Spleen (tissue), 11 donors: ENCODE measurements at regions not wholly inside any gene's neighbourhood (a gene's known extent, or its start where the extent isn't known, plus 50 kb on each side); places are given as distances from the start of the nearest gene placed in this dataset.
A peak's percentile ranks its signal among the peaks of the same experiment; 100 is the strongest.
"Not testable (repeated sequence)": the region's sequence is repeated elsewhere in the genome, so short reads cannot be mapped to it uniquely, and the experiment has no call there.

Experiments used
- DNase-seq: peaks from one replicate; pipeline ENCODE4 v3.0.0-alpha.2; 2020
- H3K27ac ChIP-seq, 8 donors: fragments of 200-600 bp; sonication (generic) in 7 of 8; 1 replicate in 4 of 8; 2 replicates in 4 of 8; pipeline versions ENCODE4 v1.5.0 to v1.8.0; 2016 to 2021; ENCODE audit warnings: inconsistent platforms in 4 of 8, mild to moderate bottlenecking in 4 of 8, moderate library complexity in 1 of 8
- H3K27me3 ChIP-seq, 7 donors: fragments of 200-600 bp; sonication (generic) in 6 of 7; replicated peaks in 1 of 7; 1 replicate in 4 of 7; 2 replicates in 3 of 7; pipeline versions ENCODE4 v1.5.0 to v1.8.0; 2016 to 2021; ENCODE audit warnings: inconsistent platforms in 3 of 7, mild to moderate bottlenecking in 1 of 7
- H3K36me3 ChIP-seq, 6 donors: fragments of 200-600 bp; sonication (generic) in 5 of 6; 1 replicate in 4 of 6; 2 replicates in 2 of 6; pipeline versions ENCODE4 v1.5.0 to v1.8.0; 2016 to 2021; ENCODE audit warnings: inconsistent platforms in 2 of 6
- H3K4me1 ChIP-seq, 6 donors: fragments of 200-600 bp; sonication (generic) in 5 of 6; 1 replicate in 3 of 6; 2 replicates in 3 of 6; pipeline versions ENCODE4 v1.5.0 to v1.8.0; 2016 to 2021; ENCODE audit warnings: inconsistent platforms in 3 of 6
- H3K4me3 ChIP-seq, 8 donors: fragments of 200-600 bp; sonication (generic) in 7 of 8; 1 replicate in 4 of 8; 2 replicates in 4 of 8; pipeline versions ENCODE4 v1.5.0 to v1.8.0; 2016 to 2021; ENCODE audit warnings: inconsistent platforms in 4 of 8, mild to moderate bottlenecking in 4 of 8, moderate library complexity in 2 of 8
- H3K9me3 ChIP-seq, 8 donors: fragments of 200-600 bp; sonication (generic) in 7 of 8; 1 replicate in 4 of 8; 2 replicates in 4 of 8; pipeline versions ENCODE4 v1.5.0 to v1.8.0; 2016 to 2021; ENCODE audit warnings: inconsistent platforms in 4 of 8
- CTCF ChIP-seq, 11 experiments: fragments of 200-600 bp in 7 of 11; fragments of 450-650 bp in 4 of 11; sonication (generic) in 4 of 11; IDR thresholded peaks in 8 of 11; conservative IDR thresholded peaks in 3 of 11; 1 replicate in 7 of 11; 2 replicates in 4 of 11; pipeline versions ENCODE4 v1.4.0 to v1.8.0; 2016 to 2021; ENCODE audit warnings: antibody characterized with exemption in 11 of 11, inconsistent platforms in 4 of 11, mild to moderate bottlenecking in 1 of 11
- POLR2A ChIP-seq, 3 donors: fragments of 450-650 bp; IDR thresholded peaks; one replicate each; pipeline ENCODE4 v1.5.1; 2017; ENCODE audit warnings: antibody characterized with exemption in 3 of 3, mild to moderate bottlenecking in 1 of 3
- POLR2AphosphoS5 ChIP-seq, 3 donors: sonication (generic); formaldehyde crosslinking; IDR thresholded peaks; one replicate each; pipeline ENCODE4 v1.5.1; 2017; ENCODE audit warnings: antibody characterized with exemption in 3 of 3
- WGBS, 5 donors: extraction: QIAGEN DNeasy Blood & Tissue Kit in 3 of 5; methylation state at CpG; one replicate each; pipeline versions ENCODE4 v1.1.5 to v1.1.7; 2013 to 2018; 5-methylcytosine and 5-hydroxymethylcytosine counted together
- intact Hi-C: fragments of 100-400 bp; cut with DNase I; formaldehyde crosslinking; loops from one replicate; pipeline ENCODE4 v1.15.0; 2023; ENCODE audit warnings: low total_unique reads
- donor health status: healthy with polysubstance abuse.
- donor health status: DM: no; HTN: no; CAD: no; lungs with moderate emphysema.
- donor health status: DM: no; HTN: no; CAD: no.
- donor health status: Bipolar disorder and iron deficiency.
- donor health status: healthy.
- donor health status: DM: no; HTN: no; CAD: no.
- donor health status: DM: yes; HTN: yes; CAD: no.

GRCh38 chr9:78698371-78698770 is 401.4 kb downstream of the PSAT1 start:
- H3K4me3 ChIP-seq = no peak overlapping the region
- 61 to 84% (median 69%) methylated on average over 2 of the region's 2 CpGs for WGBS, 5 donors
- no peaks in the 10 kb centered on the region for H3K9me3 ChIP-seq
- TF ChIP-seq POLR2AphosphoS5 (IDR thresholded peaks at IDR 0.05) = no peak
- TF ChIP-seq CTCF (IDR thresholded peaks at IDR 0.05 in 8 of 11, conservative IDR thresholded peaks at IDR 0.05 in 3 of 11) = no peak
- TF ChIP-seq POLR2A (IDR thresholded peaks at IDR 0.05) = no peak
- intact Hi-C loops = no loop called here
- peaks cover 0 to 34% (median 10%) of the 10 kb centered on the region in 6 donors for H3K4me1 ChIP-seq
- DNase-seq = no peak
- no peak overlapping the region for H3K27ac ChIP-seq
- peaks cover 0 to 7% (median 0%) of the 10 kb centered on the region in 7 donors for H3K27me3 ChIP-seq
- H3K36me3 ChIP-seq = no peaks in the 10 kb centered on the region

GRCh38 chr9:78699217-78699616 is 402.3 kb downstream of the PSAT1 start:
- 80 to 91% (median 89%) methylated on average over 3 of the region's 3 CpGs for WGBS, 5 donors
- H3K27ac ChIP-seq, H3K9me3 ChIP-seq, H3K36me3 ChIP-seq, intact Hi-C loops, DNase-seq, H3K27me3 ChIP-seq, H3K4me3 ChIP-seq: not testable (repeated sequence)
- H3K4me1 ChIP-seq = peaks cover 0 to 25% (median 10%) of the 10 kb centered on the region in 6 donors

- H3K36me3 ChIP-seq, H3K9me3 ChIP-seq, H3K4me3 ChIP-seq, intact Hi-C loops, H3K27ac ChIP-seq, H3K27me3 ChIP-seq, DNase-seq: not testable (repeated sequence)
- H3K4me1 ChIP-seq = peaks cover 0 to 19% (median 2%) of the 10 kb centered on the region in 6 donors
- peak in 1 of 11 experiments; percentile 25 for TF ChIP-seq CTCF (IDR thresholded peaks at IDR 0.05 in 8 of 11, conservative IDR thresholded peaks at IDR 0.05 in 3 of 11)
- 57 to 85% (median 78%) methylated on average over 2 to 4 of the region's 4 CpGs for WGBS, 5 donors
These were observed 407.2 kb downstream of the PSAT1 start for GRCh38 chr9:78704153-78704552.

GRCh38 chr9:78707080-78707479 is 410.2 kb downstream of the PSAT1 start:
- no peak for TF ChIP-seq CTCF (IDR thresholded peaks at IDR 0.05 in 8 of 11, conservative IDR thresholded peaks at IDR 0.05 in 3 of 11)
- TF ChIP-seq POLR2AphosphoS5 (IDR thresholded peaks at IDR 0.05) = no peak
- TF ChIP-seq POLR2A (IDR thresholded peaks at IDR 0.05) = no peak
- intact Hi-C loops = no loop called here
- peaks cover 0 to 19% (median 2%) of the 10 kb centered on the region in 6 donors for H3K4me1 ChIP-seq
- no peak overlapping the region for H3K4me3 ChIP-seq
- 43 to 56% (median 49%) methylated on average over 3 of the region's 3 CpGs for WGBS, 5 donors
- no peak overlapping the region for H3K27ac ChIP-seq
- no peaks in the 10 kb centered on the region for H3K27me3 ChIP-seq
- no peaks in the 10 kb centered on the region for H3K9me3 ChIP-seq
- no peak for DNase-seq
- H3K36me3 ChIP-seq = no peaks in the 10 kb centered on the region

- no peaks in the 10 kb centered on the region for H3K36me3 ChIP-seq
- WGBS, 5 donors = 21 to 31% (median 23%) methylated on average over 1 of the region's 1 CpG
- TF ChIP-seq POLR2AphosphoS5 (IDR thresholded peaks at IDR 0.05) = no peak
- TF ChIP-seq POLR2A (IDR thresholded peaks at IDR 0.05) = no peak
- TF ChIP-seq CTCF (IDR thresholded peaks at IDR 0.05 in 8 of 11, conservative IDR thresholded peaks at IDR 0.05 in 3 of 11) = no peak
- intact Hi-C loops = no loop called here
- H3K4me1 ChIP-seq = peaks cover 0 to 19% (median 2%) of the 10 kb centered on the region in 6 donors
- no peaks in the 10 kb centered on the region for H3K27me3 ChIP-seq
- no peak overlapping the region for H3K4me3 ChIP-seq
- H3K9me3 ChIP-seq = no peaks in the 10 kb centered on the region
- no peak for DNase-seq
- no peak overlapping the region for H3K27ac ChIP-seq
These were observed 410.6 kb downstream of the PSAT1 start for GRCh38 chr9:78707481-78707991.
